Esophagus (tissue), 2 donors: ENCODE measurements at regions not wholly inside any gene's neighbourhood (a gene's known extent, or its start where the extent isn't known, plus 50 kb on each side); places are given as distances from the start of the nearest gene placed in this dataset.

Source experiments
- H3K27ac ChIP-seq, 2 donors: one replicate each; pipeline ENCODE4 v1.5.1; 2013; ENCODE audit warnings: low read depth in 2 of 2, mild to moderate bottlenecking in 2 of 2, inconsistent platforms in 1 of 2, low read length in 1 of 2, moderate library complexity in 1 of 2
- H3K27me3 ChIP-seq, 2 donors: one replicate each; pipeline ENCODE4 v1.6.1; 2013; ENCODE audit warnings: low read length in 2 of 2, control low read depth in 1 of 2, mild to moderate bottlenecking in 1 of 2; ENCODE audit not compliant: insufficient read depth in 2 of 2, control insufficient read depth in 1 of 2
- H3K36me3 ChIP-seq, 2 donors: one replicate each; pipeline ENCODE4 v1.6.1; 2013; ENCODE audit warnings: low read length in 1 of 2; ENCODE audit not compliant: control insufficient read depth in 2 of 2, insufficient read depth in 2 of 2
- H3K4me1 ChIP-seq, 2 donors: one replicate each; pipeline ENCODE4 v1.6.1; 2013; ENCODE audit warnings: low read length in 1 of 2; ENCODE audit not compliant: control insufficient read depth in 2 of 2, insufficient read depth in 2 of 2
- H3K4me3 ChIP-seq, 2 donors: one replicate each; pipeline ENCODE4 v1.5.1; 2013; ENCODE audit warnings: low read length in 2 of 2, mild to moderate bottlenecking in 2 of 2, low read depth in 1 of 2, moderate library complexity in 1 of 2
- H3K9me3 ChIP-seq, 2 donors: one replicate each; pipeline ENCODE4 v1.6.1; 2013; ENCODE audit warnings: mild to moderate bottlenecking in 2 of 2, low read depth in 1 of 2, low read length in 1 of 2, moderate library complexity in 1 of 2; ENCODE audit not compliant: control insufficient read depth in 2 of 2, insufficient read depth in 1 of 2
- WGBS, 2 donors: extraction: QIAGEN DNeasy Blood & Tissue Kit; methylation state at CpG; one replicate each; pipeline ENCODE4 v1.1.7; 2013; 5-methylcytosine and 5-hydroxymethylcytosine counted together
- donor health status: healthy with polysubstance abuse.
- donor health status: Bipolar disorder and iron deficiency.

- no peaks in the 10 kb centered on the region for H3K36me3 ChIP-seq
- peaks cover 0 to 3% of the 10 kb centered on the region in 2 donors for H3K4me1 ChIP-seq
- no peak overlapping the region for H3K27ac ChIP-seq
- 88 to 90% methylated on average over 17 of the region's 17 CpGs for WGBS, 2 donors
- no peak overlapping the region for H3K4me3 ChIP-seq
- no peaks in the 10 kb centered on the region for H3K27me3 ChIP-seq
- H3K9me3 ChIP-seq: no peaks in the 10 kb centered on the region
Measured at GRCh38 chr2:239455436-239456203, 54.8 kb upstream of the HDAC4 start.

DNA sequence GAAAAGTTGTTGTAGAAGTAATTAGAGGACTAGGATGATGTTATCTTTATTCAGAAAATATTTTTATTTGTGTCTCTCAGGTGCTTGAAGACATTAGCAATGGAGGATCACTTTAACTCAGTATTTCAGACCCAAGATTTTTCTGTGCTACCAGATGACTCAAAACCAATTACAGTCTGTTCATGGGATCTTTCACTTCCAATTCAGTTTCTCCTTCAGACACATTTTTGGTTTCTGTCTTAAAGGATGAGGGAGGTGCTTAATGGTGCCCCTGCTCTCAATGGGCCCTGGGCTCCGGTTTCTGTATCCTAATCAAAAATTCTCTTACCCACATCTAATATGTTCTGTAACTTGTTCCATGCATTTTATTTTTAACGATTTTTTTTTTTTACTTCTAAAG, 53.7 kb upstream of the HDAC4 start:
- Histone ChIP-seq H3K9me3 (no peaks in the 10 kb centered on the region), H3K36me3 (no peaks in the 10 kb centered on the region), H3K4me3 (no peak overlapping the region), H3K27ac (no peak overlapping the region), H3K4me1 (peaks cover 0 to 3% of the 10 kb centered on the region in 2 donors), H3K27me3 (no peaks in the 10 kb centered on the region)
- WGBS, 2 donors: 84 to 86% methylated on average over 2 of the region's 2 CpGs
